H9 (cell line): ENCODE measurements at regions not wholly inside any gene's neighbourhood (a gene's known extent, or its start where the extent isn't known, plus 50 kb on each side); places are given as distances from the start of the nearest gene placed in this dataset.
A peak's percentile ranks its signal among the peaks of the same experiment; 100 is the strongest.

Source experiments
- DNase-seq: peaks from one replicate; pipeline ENCODE4 v3.0.0-alpha.2; 2017
- H2AFZ ChIP-seq: one replicate; pipeline ENCODE4 v1.6.1; 2013; ENCODE audit warnings: mild to moderate bottlenecking, low read length, control low read depth, moderate library complexity
- H2AK5ac ChIP-seq: 2 replicates; pipeline ENCODE4 v1.6.1; 2013; ENCODE audit warnings: low read length, control low read depth, mixed read lengths; ENCODE audit not compliant: insufficient read length
- H2BK120ac ChIP-seq: one replicate; pipeline ENCODE4 v1.6.1; 2013; ENCODE audit warnings: low read depth, mild to moderate bottlenecking, low read length, control low read depth, inconsistent platforms; ENCODE audit not compliant: poor library complexity, severe bottlenecking
- H2BK12ac ChIP-seq: 2 replicates; pipeline ENCODE4 v1.6.1; 2013; ENCODE audit warnings: low read length, control low read depth, mixed read lengths, low read depth; ENCODE audit not compliant: insufficient read length
- H2BK15ac ChIP-seq: 2 replicates; pipeline ENCODE4 v1.6.1; 2013; ENCODE audit warnings: low read depth, low read length, control low read depth
- H2BK20ac ChIP-seq: one replicate; pipeline ENCODE4 v1.6.1; 2013; ENCODE audit warnings: low read depth, mild to moderate bottlenecking, low read length, control low read depth, inconsistent platforms; ENCODE audit not compliant: poor library complexity, severe bottlenecking
- H2BK5ac ChIP-seq: 2 replicates; pipeline ENCODE4 v1.6.1; 2013; ENCODE audit warnings: low read length, control low read depth, mixed read lengths; ENCODE audit not compliant: insufficient read length
- H3K14ac ChIP-seq: 2 replicates; pipeline ENCODE4 v1.6.1; 2013; ENCODE audit warnings: low read length, control low read depth; ENCODE audit not compliant: insufficient read depth
- H3K18ac ChIP-seq: 2 replicates; pipeline ENCODE4 v1.6.1; 2013; ENCODE audit warnings: low read depth, mild to moderate bottlenecking, mixed read lengths, low read length, control low read depth; ENCODE audit not compliant: insufficient read length
- H3K23ac ChIP-seq: 2 replicates; pipeline ENCODE4 v1.6.1; 2013; ENCODE audit warnings: low read length, control low read depth, mixed read lengths, low read depth; ENCODE audit not compliant: insufficient read length
- H3K23me2 ChIP-seq: 2 replicates; pipeline ENCODE4 v1.6.1; 2013; ENCODE audit warnings: low read depth, mild to moderate bottlenecking, mixed read lengths, low read length, control low read depth; ENCODE audit not compliant: insufficient read length, poor library complexity, severe bottlenecking
- H3K27ac ChIP-seq: 2 replicates; pipeline ENCODE4 v1.5.1; 2013; ENCODE audit warnings: low read length, control low read depth, mixed read lengths, low read depth; ENCODE audit not compliant: insufficient read length
- H3K27me3 ChIP-seq: 2 replicates; pipeline ENCODE4 v1.6.1; 2013; ENCODE audit warnings: low read length, control low read depth, inconsistent platforms; ENCODE audit not compliant: insufficient read depth
- H3K4ac ChIP-seq: 2 replicates; pipeline ENCODE4 v1.6.1; 2013; ENCODE audit warnings: low read depth, mild to moderate bottlenecking, control low read depth, inconsistent platforms, low read length, moderate library complexity
- H3K4me1 ChIP-seq: 2 replicates; pipeline ENCODE4 v1.6.1; 2013; ENCODE audit warnings: low read length, control low read depth, inconsistent platforms; ENCODE audit not compliant: insufficient read depth
- H3K4me2 ChIP-seq: 2 replicates; pipeline ENCODE4 v1.6.1; 2013; ENCODE audit warnings: low read length, control low read depth, mixed read lengths; ENCODE audit not compliant: insufficient read length, insufficient read depth
- H3K56ac ChIP-seq: 2 replicates; pipeline ENCODE4 v1.6.1; 2013; ENCODE audit warnings: low read depth, mild to moderate bottlenecking, mixed read lengths, low read length, control low read depth; ENCODE audit not compliant: insufficient read length
- H3K79me1 ChIP-seq: 2 replicates; pipeline ENCODE4 v1.6.1; 2013; ENCODE audit warnings: low read depth, mild to moderate bottlenecking, moderate library complexity, low read length, control low read depth, inconsistent platforms; ENCODE audit not compliant: insufficient read depth, poor library complexity, severe bottlenecking
- H3K79me2 ChIP-seq: 2 replicates; pipeline ENCODE4 v1.6.1; 2013; ENCODE audit warnings: low read length, control low read depth, inconsistent platforms; ENCODE audit not compliant: insufficient read depth
- H3K9ac ChIP-seq: 2 replicates; pipeline ENCODE4 v1.6.1; 2013; ENCODE audit warnings: low read length, control low read depth, mixed read lengths; ENCODE audit not compliant: insufficient read length; ENCODE audit errors: extremely low read depth
- H3K9me3 ChIP-seq: one replicate; pipeline ENCODE4 v1.6.1; 2013; ENCODE audit warnings: low read depth, low read length, inconsistent platforms; ENCODE audit not compliant: control insufficient read depth
- H3T11ph ChIP-seq: one replicate; pipeline ENCODE4 v1.6.1; 2013; ENCODE audit warnings: mild to moderate bottlenecking, low read length, control low read depth, inconsistent platforms
- H4K20me1 ChIP-seq: one replicate; pipeline ENCODE4 v1.6.1; 2013; ENCODE audit not compliant: control insufficient read depth, insufficient read length, insufficient read depth
- H4K5ac ChIP-seq: 2 replicates; pipeline ENCODE4 v1.6.1; 2013; ENCODE audit warnings: low read depth, mild to moderate bottlenecking, mixed read lengths, low read length, control low read depth; ENCODE audit not compliant: insufficient read length
- H4K8ac ChIP-seq: replicated peaks from 2 replicates; pipeline ENCODE4 v1.6.1; 2013; ENCODE audit warnings: low read length, control low read depth, mixed read lengths, low read depth; ENCODE audit not compliant: insufficient read length
- H4K91ac ChIP-seq: 2 replicates; pipeline ENCODE4 v1.6.1; 2013; ENCODE audit warnings: low read depth, mild to moderate bottlenecking, moderate library complexity, mixed read lengths, low read length, control low read depth; ENCODE audit not compliant: insufficient read length
- H3K27ac Mint-ChIP-seq, 3 experiments: 2 replicates in 2 of 3; 3 replicates in 1 of 3; pipeline ENCODE4 v1.8.0; 2020 to 2021; ENCODE audit warnings: mixed read lengths in 3 of 3, mild to moderate bottlenecking in 1 of 3, moderate library complexity in 1 of 3
- H3K27me3 Mint-ChIP-seq: 2 replicates; pipeline ENCODE4 v1.8.0; 2021; ENCODE audit warnings: low read depth, mild to moderate bottlenecking, moderate library complexity, mixed read lengths
- H3K36me3 Mint-ChIP-seq, 3 experiments: 2 replicates in 2 of 3; 3 replicates in 1 of 3; pipeline ENCODE4 v1.8.0; 2020 to 2021; ENCODE audit warnings: low read depth in 3 of 3, mixed read lengths in 3 of 3; ENCODE audit not compliant: insufficient read depth in 1 of 3
- H3K4me1 Mint-ChIP-seq, 2 experiments: 2 replicates each; pipeline ENCODE4 v1.8.0; 2020; ENCODE audit warnings: mixed read lengths in 2 of 2
- H3K4me3 Mint-ChIP-seq, 2 experiments: 2 replicates in 1 of 2; 3 replicates in 1 of 2; pipeline ENCODE4 v1.8.0; 2020 to 2021; ENCODE audit warnings: mild to moderate bottlenecking in 2 of 2, mixed read lengths in 2 of 2, moderate library complexity in 1 of 2
- H3K9me3 Mint-ChIP-seq, 2 experiments: 2 replicates in 1 of 2; 3 replicates in 1 of 2; pipeline ENCODE4 v1.8.0; 2020; ENCODE audit warnings: mild to moderate bottlenecking in 2 of 2, mixed read lengths in 2 of 2, moderate library complexity in 1 of 2
- WGBS: extraction: QIAGEN DNeasy Blood & Tissue Kit; methylation state at CpG from one replicate; pipeline ENCODE4 v1.1.7; 2013; ENCODE audit warnings: missing lambda C conversion rate, low lambda C conversion rate, mixed read lengths; ENCODE audit not compliant: insufficient read length; ENCODE audit errors: extremely low coverage; 5-methylcytosine and 5-hydroxymethylcytosine counted together
- TF ChIP-seq, protein P1 (sequence below): fragments of 200-600 bp; sonication (generic); conservative IDR thresholded peaks from 3 replicates; pipeline ENCODE4 v1.8.0; 2021; ENCODE audit warnings: antibody characterized with exemption, mild to moderate bottlenecking

DNA sequence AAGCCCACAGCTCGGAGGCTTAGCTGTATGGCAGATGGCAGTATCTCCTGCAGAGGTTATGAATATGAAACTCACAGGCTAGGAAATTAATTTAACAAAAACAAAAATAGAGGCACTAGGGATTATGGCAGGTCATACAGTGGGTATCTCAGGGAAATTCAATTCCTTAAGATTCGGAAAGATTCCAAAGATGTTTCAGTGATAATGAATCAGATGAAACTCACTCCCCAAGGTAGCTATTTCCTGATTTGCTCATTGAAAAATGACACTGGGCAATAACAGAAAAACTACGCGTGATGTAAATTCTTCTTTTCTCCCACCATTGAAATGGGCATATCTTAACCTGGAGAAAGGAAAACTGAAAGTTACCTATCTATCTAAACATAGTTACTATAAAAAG is 414.1 kb downstream of the STK39 start:
- no peak overlapping the region for H3K14ac ChIP-seq
- H4K8ac ChIP-seq: no peak overlapping the region
- no peak overlapping the region for H3T11ph ChIP-seq
- H4K20me1 ChIP-seq: no peaks in the 10 kb centered on the region
- H3K9ac ChIP-seq: no peak overlapping the region
- Mint-ChIP-seq H3K4me1 (peaks cover 10 to 16% of the 10 kb centered on the region in 2 experiments), H3K36me3 (peaks cover 27 to 41% (median 29%) of the 10 kb centered on the region in 3 experiments), H3K9me3 (peaks cover 22 to 24% of the 10 kb centered on the region in 2 experiments), H3K27me3 (no peaks in the 10 kb centered on the region), H3K4me3 (no peak overlapping the region), H3K27ac (peak overlapping the region in 1 of 3 experiments; percentile 57; a peak in 1 of 7 replicates)
- no peak overlapping the region for H2BK20ac ChIP-seq
- no peaks in the 10 kb centered on the region for H3K9me3 ChIP-seq
- no peaks in the 10 kb centered on the region for H3K4me1 ChIP-seq
- no peak overlapping the region for H2BK5ac ChIP-seq
- TF ChIP-seq, protein P1, sequence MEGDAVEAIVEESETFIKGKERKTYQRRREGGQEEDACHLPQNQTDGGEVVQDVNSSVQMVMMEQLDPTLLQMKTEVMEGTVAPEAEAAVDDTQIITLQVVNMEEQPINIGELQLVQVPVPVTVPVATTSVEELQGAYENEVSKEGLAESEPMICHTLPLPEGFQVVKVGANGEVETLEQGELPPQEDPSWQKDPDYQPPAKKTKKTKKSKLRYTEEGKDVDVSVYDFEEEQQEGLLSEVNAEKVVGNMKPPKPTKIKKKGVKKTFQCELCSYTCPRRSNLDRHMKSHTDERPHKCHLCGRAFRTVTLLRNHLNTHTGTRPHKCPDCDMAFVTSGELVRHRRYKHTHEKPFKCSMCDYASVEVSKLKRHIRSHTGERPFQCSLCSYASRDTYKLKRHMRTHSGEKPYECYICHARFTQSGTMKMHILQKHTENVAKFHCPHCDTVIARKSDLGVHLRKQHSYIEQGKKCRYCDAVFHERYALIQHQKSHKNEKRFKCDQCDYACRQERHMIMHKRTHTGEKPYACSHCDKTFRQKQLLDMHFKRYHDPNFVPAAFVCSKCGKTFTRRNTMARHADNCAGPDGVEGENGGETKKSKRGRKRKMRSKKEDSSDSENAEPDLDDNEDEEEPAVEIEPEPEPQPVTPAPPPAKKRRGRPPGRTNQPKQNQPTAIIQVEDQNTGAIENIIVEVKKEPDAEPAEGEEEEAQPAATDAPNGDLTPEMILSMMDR: no peak
- no peak overlapping the region for H2BK15ac ChIP-seq
- no peaks in the 10 kb centered on the region for H3K23me2 ChIP-seq
- no peak overlapping the region for H2AFZ ChIP-seq
- H4K91ac ChIP-seq: no peak overlapping the region
- H4K5ac ChIP-seq: no peak overlapping the region
- no peak overlapping the region for H3K18ac ChIP-seq
- H2BK120ac ChIP-seq: no peak overlapping the region
- H2BK12ac ChIP-seq: no peak overlapping the region
- H3K79me1 ChIP-seq: no peaks in the 10 kb centered on the region
- H3K23ac ChIP-seq: no peak overlapping the region
- no peak for DNase-seq
- no peaks in the 10 kb centered on the region for H3K79me2 ChIP-seq
- no peak overlapping the region for H3K27ac ChIP-seq
- H3K4ac ChIP-seq: no peak overlapping the region
- no CpG with 5 or more reads among the region's 4 CpGs for WGBS
- no peaks in the 10 kb centered on the region for H3K27me3 ChIP-seq
- no peak overlapping the region for H3K56ac ChIP-seq
- no peak overlapping the region for H3K4me2 ChIP-seq
- H2AK5ac ChIP-seq: no peak overlapping the region
